ENCODE measurements at regions not wholly inside any gene's neighbourhood (a gene's known extent, or its start where the extent isn't known, plus 50 kb on each side); places are given as distances from the start of the nearest gene placed in this dataset.

DNA sequence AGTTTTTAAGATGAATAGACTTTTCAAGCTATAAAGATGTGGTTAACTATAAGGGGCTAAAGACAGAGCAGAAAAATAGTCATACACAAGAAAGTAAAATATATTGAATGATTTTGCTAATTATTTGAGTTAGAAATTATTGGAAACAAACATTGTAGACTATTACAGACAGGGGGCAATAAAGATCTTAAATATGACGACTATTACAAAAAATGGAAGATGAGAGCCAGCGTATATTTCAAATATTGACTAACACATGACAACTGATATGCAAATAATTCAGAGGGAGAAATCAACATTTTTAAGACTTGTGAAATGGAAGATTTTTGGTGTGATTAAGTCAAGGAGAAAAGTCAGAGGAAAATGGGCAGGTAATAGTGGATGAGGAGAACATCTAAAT, 520.2 kb upstream of the NUDT12 start:
- TF ChIP-seq, protein P1, sequence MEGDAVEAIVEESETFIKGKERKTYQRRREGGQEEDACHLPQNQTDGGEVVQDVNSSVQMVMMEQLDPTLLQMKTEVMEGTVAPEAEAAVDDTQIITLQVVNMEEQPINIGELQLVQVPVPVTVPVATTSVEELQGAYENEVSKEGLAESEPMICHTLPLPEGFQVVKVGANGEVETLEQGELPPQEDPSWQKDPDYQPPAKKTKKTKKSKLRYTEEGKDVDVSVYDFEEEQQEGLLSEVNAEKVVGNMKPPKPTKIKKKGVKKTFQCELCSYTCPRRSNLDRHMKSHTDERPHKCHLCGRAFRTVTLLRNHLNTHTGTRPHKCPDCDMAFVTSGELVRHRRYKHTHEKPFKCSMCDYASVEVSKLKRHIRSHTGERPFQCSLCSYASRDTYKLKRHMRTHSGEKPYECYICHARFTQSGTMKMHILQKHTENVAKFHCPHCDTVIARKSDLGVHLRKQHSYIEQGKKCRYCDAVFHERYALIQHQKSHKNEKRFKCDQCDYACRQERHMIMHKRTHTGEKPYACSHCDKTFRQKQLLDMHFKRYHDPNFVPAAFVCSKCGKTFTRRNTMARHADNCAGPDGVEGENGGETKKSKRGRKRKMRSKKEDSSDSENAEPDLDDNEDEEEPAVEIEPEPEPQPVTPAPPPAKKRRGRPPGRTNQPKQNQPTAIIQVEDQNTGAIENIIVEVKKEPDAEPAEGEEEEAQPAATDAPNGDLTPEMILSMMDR (conservative IDR thresholded peaks at IDR 0.05 in 1 of 2, IDR thresholded peaks at IDR 0.05 in 1 of 2; ENCODE audit: extremely low read depth in 1 of 2, insufficient read depth in 1 of 2, low read depth in 1 of 2, low read length in 2 of 2): no peak
- TF ChIP-seq EZH2 (IDR thresholded peaks at IDR 0.05; ENCODE audit: borderline replicate concordance, low read length): no peak

Data from mammary epithelial cell (primary cell).